Retinal pigment epithelial cell (primary cell): ENCODE measurements at regions not wholly inside any gene's neighbourhood (a gene's known extent, or its start where the extent isn't known, plus 50 kb on each side); places are given as distances from the start of the nearest gene placed in this dataset.

Source experiments
- DNase-seq: peaks from one replicate; pipeline ENCODE4 v3.0.0-alpha.2; 2010; ENCODE audit warnings: low read depth
- H3K4me3 ChIP-seq: 2 replicates; pipeline ENCODE4 v1.5.1; 2011; ENCODE audit warnings: mild to moderate bottlenecking, low read length, control low read depth, moderate library complexity
- TF ChIP-seq, protein P1 (sequence below): conservative IDR thresholded peaks from 2 replicates; pipeline ENCODE4 v1.5.1; 2011; ENCODE audit warnings: low read depth, low read length, control low read depth, inconsistent platforms

DNA sequence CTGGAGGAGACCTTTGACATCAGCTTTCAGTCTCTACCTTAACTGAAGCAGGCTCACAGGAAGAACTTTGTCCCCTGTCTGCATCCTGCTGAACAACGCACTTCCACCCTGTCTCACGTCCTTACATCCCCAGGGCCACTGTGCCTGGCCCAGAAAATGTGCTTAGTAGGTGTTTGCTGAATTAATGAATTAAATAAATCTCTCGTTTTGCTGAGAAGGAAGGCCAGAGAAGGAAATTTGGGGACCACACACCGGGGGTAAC lies 54.3 kb upstream of the CREB3L1 start:
- DNase-seq: no peak
- H3K4me3 ChIP-seq: no peak overlapping the region
- TF ChIP-seq, protein P1, sequence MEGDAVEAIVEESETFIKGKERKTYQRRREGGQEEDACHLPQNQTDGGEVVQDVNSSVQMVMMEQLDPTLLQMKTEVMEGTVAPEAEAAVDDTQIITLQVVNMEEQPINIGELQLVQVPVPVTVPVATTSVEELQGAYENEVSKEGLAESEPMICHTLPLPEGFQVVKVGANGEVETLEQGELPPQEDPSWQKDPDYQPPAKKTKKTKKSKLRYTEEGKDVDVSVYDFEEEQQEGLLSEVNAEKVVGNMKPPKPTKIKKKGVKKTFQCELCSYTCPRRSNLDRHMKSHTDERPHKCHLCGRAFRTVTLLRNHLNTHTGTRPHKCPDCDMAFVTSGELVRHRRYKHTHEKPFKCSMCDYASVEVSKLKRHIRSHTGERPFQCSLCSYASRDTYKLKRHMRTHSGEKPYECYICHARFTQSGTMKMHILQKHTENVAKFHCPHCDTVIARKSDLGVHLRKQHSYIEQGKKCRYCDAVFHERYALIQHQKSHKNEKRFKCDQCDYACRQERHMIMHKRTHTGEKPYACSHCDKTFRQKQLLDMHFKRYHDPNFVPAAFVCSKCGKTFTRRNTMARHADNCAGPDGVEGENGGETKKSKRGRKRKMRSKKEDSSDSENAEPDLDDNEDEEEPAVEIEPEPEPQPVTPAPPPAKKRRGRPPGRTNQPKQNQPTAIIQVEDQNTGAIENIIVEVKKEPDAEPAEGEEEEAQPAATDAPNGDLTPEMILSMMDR: no peak

DNA sequence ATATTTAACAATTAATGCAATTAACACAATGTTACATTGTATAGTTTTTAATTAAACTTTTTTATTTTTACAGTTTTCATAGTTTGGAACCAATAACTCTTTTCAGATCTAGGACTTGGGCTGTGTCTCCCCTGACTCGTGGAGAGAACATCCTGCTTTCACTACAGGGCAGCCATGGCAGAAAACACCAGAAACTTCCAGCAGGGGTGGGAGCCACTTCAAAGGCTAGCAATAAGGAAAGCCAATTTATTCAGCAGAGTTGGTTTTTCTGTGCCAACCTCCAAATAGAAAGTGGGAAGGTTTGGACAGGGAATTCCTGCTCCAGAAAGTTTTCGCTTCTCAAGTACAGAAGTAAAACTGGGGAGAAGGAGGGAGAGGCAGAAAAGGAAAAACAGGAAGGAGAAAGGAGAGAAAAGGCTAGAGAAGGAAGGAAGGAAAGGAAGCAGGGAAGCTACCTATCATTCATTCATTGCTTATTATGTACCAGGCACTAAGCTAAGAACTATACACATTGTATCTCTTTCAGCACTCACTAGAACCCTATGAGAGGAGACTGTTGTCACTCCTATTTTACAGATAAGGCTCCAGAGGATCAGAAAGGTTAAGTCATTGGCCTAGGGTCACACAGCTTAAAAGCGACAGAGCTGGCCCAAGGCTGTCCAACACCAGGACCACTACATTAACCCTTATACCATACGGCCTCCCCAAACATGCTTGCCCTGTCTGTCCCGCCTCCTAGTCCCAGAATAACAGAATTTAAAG lies 54.8 kb upstream of the CREB3L1 start:
- no peak for DNase-seq
- no peak overlapping the region for H3K4me3 ChIP-seq
- TF ChIP-seq, protein P1: no peak

DNA sequence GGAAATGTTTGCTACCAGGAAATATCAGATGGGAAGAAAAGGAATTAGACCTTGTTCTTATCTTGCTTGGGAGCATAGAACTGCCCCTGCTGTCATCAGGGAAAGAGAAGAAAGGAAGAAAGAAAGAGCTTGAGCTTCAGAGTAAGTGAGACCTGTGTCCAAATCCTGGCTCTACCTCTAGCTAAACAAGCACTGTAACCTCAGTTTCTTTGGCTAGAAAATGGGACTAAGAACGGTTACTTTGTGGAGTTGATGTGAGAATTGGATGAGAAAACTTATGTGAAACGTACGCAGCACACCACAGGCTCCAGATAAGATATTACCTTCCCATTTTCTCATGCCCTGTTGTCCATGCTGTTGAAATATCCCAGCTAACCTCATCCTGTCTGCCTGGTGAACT lies 57.1 kb upstream of the CREB3L1 start:
- H3K4me3 ChIP-seq: no peak overlapping the region
- TF ChIP-seq, protein P1: no peak
- no peak for DNase-seq

DNA sequence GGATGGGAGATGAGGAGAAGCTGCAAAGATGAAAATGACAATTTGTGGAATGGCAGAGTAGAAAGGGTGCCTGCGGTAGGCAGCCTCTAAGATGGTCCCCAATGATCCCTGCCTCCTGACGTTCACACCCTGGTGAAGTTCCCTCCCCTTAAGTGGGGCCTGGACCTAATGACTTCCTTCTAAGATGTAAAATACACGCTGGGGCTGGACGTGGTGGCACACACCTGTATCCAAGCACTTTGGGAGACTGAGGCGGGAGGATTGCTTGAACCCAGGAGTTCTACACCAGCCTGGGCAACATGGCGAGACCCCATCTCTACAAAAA lies 60.7 kb upstream of the CREB3L1 start:
- DNase-seq: no peak
- H3K4me3 ChIP-seq: no peak overlapping the region
- TF ChIP-seq, protein P1: no peak

DNA sequence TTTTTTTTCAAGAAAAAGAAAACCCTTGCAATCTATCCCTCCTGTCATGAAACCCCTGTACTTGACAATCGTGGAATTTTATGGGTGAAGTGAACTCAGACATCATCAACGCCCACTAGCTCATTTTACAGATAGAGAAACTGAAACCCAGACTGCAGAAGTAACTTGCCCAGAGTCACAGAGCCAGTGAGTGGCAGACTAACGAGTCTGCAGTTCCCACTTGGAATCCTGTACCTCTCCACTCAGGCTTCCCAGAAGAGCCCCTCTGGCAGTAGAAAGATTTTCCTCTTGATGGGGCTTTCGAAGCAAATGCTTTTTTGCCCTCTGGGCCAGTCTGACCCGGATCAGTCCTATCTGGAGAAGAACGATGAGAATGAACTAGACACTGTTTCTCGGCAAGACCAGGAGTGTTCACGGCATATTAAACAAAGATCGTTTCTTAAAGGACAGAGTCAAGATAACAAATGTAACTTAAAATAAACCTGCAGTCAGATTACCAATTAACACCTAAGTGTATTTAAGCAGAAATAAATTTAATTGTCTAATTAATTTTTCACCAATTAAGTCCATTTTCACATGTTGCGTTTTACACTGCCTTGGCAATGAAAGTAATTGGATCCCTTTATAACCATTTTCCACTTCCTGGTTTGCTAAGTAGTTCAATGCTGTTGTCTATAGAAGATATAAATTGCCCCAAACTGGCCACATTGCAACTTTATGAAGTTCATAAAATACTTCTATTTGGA lies 61.3 kb upstream of the CREB3L1 start:
- no peak overlapping the region for H3K4me3 ChIP-seq
- no peak for DNase-seq
- TF ChIP-seq, protein P1: no peak

GRCh38 chr11:46215208-46215931 lies 62.1 kb upstream of the CREB3L1 start:
- no peak for DNase-seq
- TF ChIP-seq, protein P1: no peak
- H3K4me3 ChIP-seq: no peak overlapping the region
